Adrenal gland (tissue), 5 donors: ENCODE measurements at regions not wholly inside any gene's neighbourhood (a gene's known extent, or its start where the extent isn't known, plus 50 kb on each side); places are given as distances from the start of the nearest gene placed in this dataset.

Source experiments
- CTCF ChIP-seq, 6 experiments: fragments of 450-650 bp in 4 of 6; fragments of 200-600 bp in 2 of 6; sonication (generic) in 1 of 6; IDR thresholded peaks; 1 replicate in 5 of 6; 2 replicates in 1 of 6; pipeline versions ENCODE4 v1.5.1 to v1.8.0; 2016 to 2021; ENCODE audit warnings: antibody characterized with exemption in 6 of 6, mild to moderate bottlenecking in 2 of 6, moderate library complexity in 1 of 6
- POLR2A ChIP-seq, 2 donors: fragments of 450-650 bp; IDR thresholded peaks; one replicate each; pipeline ENCODE4 v1.6.1; 2017; ENCODE audit warnings: antibody characterized with exemption in 2 of 2, mild to moderate bottlenecking in 2 of 2, moderate library complexity in 1 of 2
- donor health status: DM: no; HTN: no; CAD: no.

GRCh38 chr4:38466401-38466800 is 197.6 kb upstream of the KLF3 start:
- TF ChIP-seq CTCF (IDR thresholded peaks at IDR 0.05) (no peak), POLR2A (IDR thresholded peaks at IDR 0.05) (no peak)
